ENCODE measurements at regions not wholly inside any gene's neighbourhood (a gene's known extent, or its start where the extent isn't known, plus 50 kb on each side); places are given as distances from the start of the nearest gene placed in this dataset.
A peak's percentile ranks its signal among the peaks of the same experiment; 100 is the strongest.

GRCh38 chr3:18246336-18247060 is 178.6 kb downstream of the SATB1 start:
- TF ChIP-seq, protein P1, sequence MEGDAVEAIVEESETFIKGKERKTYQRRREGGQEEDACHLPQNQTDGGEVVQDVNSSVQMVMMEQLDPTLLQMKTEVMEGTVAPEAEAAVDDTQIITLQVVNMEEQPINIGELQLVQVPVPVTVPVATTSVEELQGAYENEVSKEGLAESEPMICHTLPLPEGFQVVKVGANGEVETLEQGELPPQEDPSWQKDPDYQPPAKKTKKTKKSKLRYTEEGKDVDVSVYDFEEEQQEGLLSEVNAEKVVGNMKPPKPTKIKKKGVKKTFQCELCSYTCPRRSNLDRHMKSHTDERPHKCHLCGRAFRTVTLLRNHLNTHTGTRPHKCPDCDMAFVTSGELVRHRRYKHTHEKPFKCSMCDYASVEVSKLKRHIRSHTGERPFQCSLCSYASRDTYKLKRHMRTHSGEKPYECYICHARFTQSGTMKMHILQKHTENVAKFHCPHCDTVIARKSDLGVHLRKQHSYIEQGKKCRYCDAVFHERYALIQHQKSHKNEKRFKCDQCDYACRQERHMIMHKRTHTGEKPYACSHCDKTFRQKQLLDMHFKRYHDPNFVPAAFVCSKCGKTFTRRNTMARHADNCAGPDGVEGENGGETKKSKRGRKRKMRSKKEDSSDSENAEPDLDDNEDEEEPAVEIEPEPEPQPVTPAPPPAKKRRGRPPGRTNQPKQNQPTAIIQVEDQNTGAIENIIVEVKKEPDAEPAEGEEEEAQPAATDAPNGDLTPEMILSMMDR (IDR thresholded peaks at IDR 0.05) = no peak
- H3K36me3 Mint-ChIP-seq (ENCODE audit: unreplicated experiment) = no peaks in the 10 kb centered on the region
- H3K27ac Mint-ChIP-seq (ENCODE audit: unreplicated experiment) = no peak overlapping the region
- H3K9me3 Mint-ChIP-seq (ENCODE audit: unreplicated experiment) = no peaks in the 10 kb centered on the region
- no peak overlapping the region for H3K4me3 Mint-ChIP-seq (ENCODE audit: unreplicated experiment)
- no peak for DNase-seq (ENCODE audit: extremely low spot score, unreplicated experiment)
- H3K4me1 Mint-ChIP-seq (ENCODE audit: unreplicated experiment) = peaks cover 7% of the 10 kb centered on the region
- no peaks in the 10 kb centered on the region for H3K27me3 Mint-ChIP-seq (ENCODE audit: unreplicated experiment)

GRCh38 chr3:18245721-18246120 is 179.4 kb downstream of the SATB1 start:
- no peaks in the 10 kb centered on the region for H3K36me3 Mint-ChIP-seq (ENCODE audit: unreplicated experiment)
- peaks cover 7% of the 10 kb centered on the region for H3K4me1 Mint-ChIP-seq (ENCODE audit: unreplicated experiment)
- DNase-seq (ENCODE audit: extremely low spot score, unreplicated experiment) = no peak
- no peak overlapping the region for H3K4me3 Mint-ChIP-seq (ENCODE audit: unreplicated experiment)
- TF ChIP-seq, protein P1 (IDR thresholded peaks at IDR 0.05) = no peak
- H3K9me3 Mint-ChIP-seq (ENCODE audit: unreplicated experiment) = no peaks in the 10 kb centered on the region
- no peaks in the 10 kb centered on the region for H3K27me3 Mint-ChIP-seq (ENCODE audit: unreplicated experiment)
- H3K27ac Mint-ChIP-seq (ENCODE audit: unreplicated experiment) = no peak overlapping the region

- no peak overlapping the region for H3K27ac Mint-ChIP-seq (ENCODE audit: unreplicated experiment)
- H3K9me3 Mint-ChIP-seq (ENCODE audit: unreplicated experiment) = no peaks in the 10 kb centered on the region
- no peak overlapping the region for H3K4me3 Mint-ChIP-seq (ENCODE audit: unreplicated experiment)
- DNase-seq (ENCODE audit: extremely low spot score, unreplicated experiment) = no peak
- H3K27me3 Mint-ChIP-seq (ENCODE audit: unreplicated experiment) = no peaks in the 10 kb centered on the region
- H3K4me1 Mint-ChIP-seq (ENCODE audit: unreplicated experiment) = peaks cover 29% of the 10 kb centered on the region
- TF ChIP-seq, protein P1 (IDR thresholded peaks at IDR 0.05) = no peak
- no peaks in the 10 kb centered on the region for H3K36me3 Mint-ChIP-seq (ENCODE audit: unreplicated experiment)
These were observed 183.3 kb downstream of the SATB1 start for GRCh38 chr3:18241837-18242236.

DNA sequence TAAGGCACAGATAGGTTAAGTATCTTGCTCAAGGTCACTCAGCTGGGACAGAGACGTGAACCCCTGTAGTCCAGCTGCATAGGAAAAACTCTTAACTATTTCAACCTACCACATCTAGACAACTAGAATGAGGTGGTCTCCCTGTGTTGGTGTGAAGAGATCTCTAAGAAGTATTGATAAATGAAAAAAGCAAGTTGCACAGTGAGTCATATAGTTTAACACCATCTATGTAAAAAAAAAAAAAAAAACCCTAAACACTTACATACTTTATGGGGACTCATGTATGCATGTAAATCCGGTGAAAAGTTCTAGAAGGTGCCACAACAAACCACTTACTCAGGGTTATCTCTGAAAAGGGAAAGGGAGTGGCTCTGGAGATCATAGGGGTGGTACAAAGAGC is 185.5 kb downstream of the SATB1 start:
- H3K4me3 Mint-ChIP-seq (ENCODE audit: unreplicated experiment) = no peak overlapping the region
- DNase-seq (ENCODE audit: extremely low spot score, unreplicated experiment) = no peak
- H3K27ac Mint-ChIP-seq (ENCODE audit: unreplicated experiment) = no peak overlapping the region
- H3K4me1 Mint-ChIP-seq (ENCODE audit: unreplicated experiment) = peaks cover 26% of the 10 kb centered on the region
- no peaks in the 10 kb centered on the region for H3K27me3 Mint-ChIP-seq (ENCODE audit: unreplicated experiment)
- H3K36me3 Mint-ChIP-seq (ENCODE audit: unreplicated experiment) = no peaks in the 10 kb centered on the region
- TF ChIP-seq, protein P1 (IDR thresholded peaks at IDR 0.05) = no peak
- no peaks in the 10 kb centered on the region for H3K9me3 Mint-ChIP-seq (ENCODE audit: unreplicated experiment)

- no peaks in the 10 kb centered on the region for H3K36me3 Mint-ChIP-seq (ENCODE audit: unreplicated experiment)
- DNase-seq (ENCODE audit: extremely low spot score, unreplicated experiment) = no peak
- no peaks in the 10 kb centered on the region for H3K27me3 Mint-ChIP-seq (ENCODE audit: unreplicated experiment)
- TF ChIP-seq, protein P1 (IDR thresholded peaks at IDR 0.05) = no peak
- H3K4me3 Mint-ChIP-seq (ENCODE audit: unreplicated experiment) = no peak overlapping the region
- H3K27ac Mint-ChIP-seq (ENCODE audit: unreplicated experiment) = peak overlapping the region; percentile 64
- H3K9me3 Mint-ChIP-seq (ENCODE audit: unreplicated experiment) = no peaks in the 10 kb centered on the region
- H3K4me1 Mint-ChIP-seq (ENCODE audit: unreplicated experiment) = peaks cover 26% of the 10 kb centered on the region
These were observed 186.3 kb downstream of the SATB1 start for GRCh38 chr3:18238746-18239331.
